HL-60 (cell line): ENCODE measurements at regions not wholly inside any gene's neighbourhood (a gene's known extent, or its start where the extent isn't known, plus 50 kb on each side); places are given as distances from the start of the nearest gene placed in this dataset.

ENCODE experiments used
- GABPA ChIP-seq: IDR thresholded peaks from 2 replicates; pipeline ENCODE4 v1.6.1; 2012; ENCODE audit warnings: low read depth
- POLR2AphosphoS5 ChIP-seq: IDR thresholded peaks from 2 replicates; pipeline ENCODE4 v1.6.1; 2012; ENCODE audit warnings: low read depth
- TF ChIP-seq, protein P1 (sequence below): IDR thresholded peaks from one replicate; pipeline ENCODE4 v1.5.1; 2011; ENCODE audit warnings: low read length, control low read depth, inconsistent platforms; ENCODE audit not compliant: insufficient read depth

GRCh38 chr11:95354304-95354703, 123.3 kb upstream of the SESN3 start:
- TF ChIP-seq, protein P1, sequence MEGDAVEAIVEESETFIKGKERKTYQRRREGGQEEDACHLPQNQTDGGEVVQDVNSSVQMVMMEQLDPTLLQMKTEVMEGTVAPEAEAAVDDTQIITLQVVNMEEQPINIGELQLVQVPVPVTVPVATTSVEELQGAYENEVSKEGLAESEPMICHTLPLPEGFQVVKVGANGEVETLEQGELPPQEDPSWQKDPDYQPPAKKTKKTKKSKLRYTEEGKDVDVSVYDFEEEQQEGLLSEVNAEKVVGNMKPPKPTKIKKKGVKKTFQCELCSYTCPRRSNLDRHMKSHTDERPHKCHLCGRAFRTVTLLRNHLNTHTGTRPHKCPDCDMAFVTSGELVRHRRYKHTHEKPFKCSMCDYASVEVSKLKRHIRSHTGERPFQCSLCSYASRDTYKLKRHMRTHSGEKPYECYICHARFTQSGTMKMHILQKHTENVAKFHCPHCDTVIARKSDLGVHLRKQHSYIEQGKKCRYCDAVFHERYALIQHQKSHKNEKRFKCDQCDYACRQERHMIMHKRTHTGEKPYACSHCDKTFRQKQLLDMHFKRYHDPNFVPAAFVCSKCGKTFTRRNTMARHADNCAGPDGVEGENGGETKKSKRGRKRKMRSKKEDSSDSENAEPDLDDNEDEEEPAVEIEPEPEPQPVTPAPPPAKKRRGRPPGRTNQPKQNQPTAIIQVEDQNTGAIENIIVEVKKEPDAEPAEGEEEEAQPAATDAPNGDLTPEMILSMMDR: no peak
- TF ChIP-seq GABPA (no peak), POLR2AphosphoS5 (no peak)
